Daoy (cell line): ENCODE measurements at regions not wholly inside any gene's neighbourhood (a gene's known extent, or its start where the extent isn't known, plus 50 kb on each side); places are given as distances from the start of the nearest gene placed in this dataset.

Source experiments
- DNase-seq: peaks from one replicate; pipeline ENCODE4 v3.0.0-alpha.2; 2015; ENCODE audit warnings: low read depth

GRCh38 chr3:72398781-72399180 is 449.5 kb downstream of the SHQ1 start:
- DNase-seq: no peak

- DNase-seq: no peak
Measured at GRCh38 chr3:72397586-72397985, 450.7 kb downstream of the SHQ1 start.

GRCh38 chr3:72396899-72397298 is 451.3 kb downstream of the SHQ1 start:
- DNase-seq: no peak

GRCh38 chr3:72395776-72396311 is 452.4 kb downstream of the SHQ1 start:
- DNase-seq: no peak

GRCh38 chr3:72393455-72393854 is 454.8 kb downstream of the SHQ1 start:
- DNase-seq: no peak

GRCh38 chr3:72391659-72392058 is 456.6 kb downstream of the SHQ1 start:
- DNase-seq: no peak

GRCh38 chr3:72390841-72391240 is 457.4 kb downstream of the SHQ1 start:
- no peak for DNase-seq

GRCh38 chr3:72388644-72389043 is 459.6 kb downstream of the SHQ1 start:
- DNase-seq: no peak

- no peak for DNase-seq
Measured at GRCh38 chr3:72388117-72388516, 460.1 kb downstream of the SHQ1 start.

GRCh38 chr3:72386327-72387000 is 461.8 kb downstream of the SHQ1 start:
- DNase-seq: no peak

- no peak for DNase-seq
Measured at GRCh38 chr3:72385167-72385566, 463.1 kb downstream of the SHQ1 start.

GRCh38 chr3:72384602-72385001 is 463.6 kb downstream of the SHQ1 start:
- no peak for DNase-seq

- DNase-seq: no peak
Measured at GRCh38 chr3:72383883-72384282, 464.4 kb downstream of the SHQ1 start.

- no peak for DNase-seq
Measured at GRCh38 chr3:72383230-72383629, 465.0 kb downstream of the SHQ1 start.

GRCh38 chr3:72382460-72382859 is 465.8 kb downstream of the SHQ1 start:
- DNase-seq: no peak

GRCh38 chr3:72381584-72381983 is 466.7 kb downstream of the SHQ1 start:
- no peak for DNase-seq

GRCh38 chr3:72380711-72381493 is 467.3 kb downstream of the SHQ1 start:
- no peak for DNase-seq

- peak; percentile 15 for DNase-seq
Measured at GRCh38 chr3:72380193-72380592, 468.1 kb downstream of the SHQ1 start.

- no peak for DNase-seq
Measured at GRCh38 chr3:72379500-72380187, 468.6 kb downstream of the SHQ1 start.

- no peak for DNase-seq
Measured at GRCh38 chr3:72378287-72378686, 470.0 kb downstream of the SHQ1 start.

GRCh38 chr3:72376956-72377710 is 471.1 kb downstream of the SHQ1 start:
- DNase-seq: no peak
